ENCODE measurements at regions not wholly inside any gene's neighbourhood (a gene's known extent, or its start where the extent isn't known, plus 50 kb on each side); places are given as distances from the start of the nearest gene placed in this dataset.

GRCh38 chr4:20356565-20356964, 104.9 kb downstream of the SLIT2 start:
- Mint-ChIP-seq H3K4me1 (no peaks in the 10 kb centered on the region), H3K27ac (no peak overlapping the region)
- ATAC-seq (ENCODE audit: low read depth in 2 of 2), result no peak

GRCh38 chr4:20358110-20358509, 106.4 kb downstream of the SLIT2 start:
- Histone ChIP-seq H3K4me1 (ENCODE audit: control insufficient read depth, insufficient read depth, low read length, poor library complexity, severe bottlenecking) (no peaks in the 10 kb centered on the region), H3K9me3 (ENCODE audit: control insufficient read depth in 2 of 2, low read length in 2 of 2) (no peaks in the 10 kb centered on the region), H3K27ac (ENCODE audit: insufficient read depth, low read length, poor library complexity, severe bottlenecking) (no peak overlapping the region), H3K4me3 (ENCODE audit: low read depth, low read length) (no peak overlapping the region), H3K27me3 (ENCODE audit: control insufficient read depth, insufficient read depth, low read length) (no peaks in the 10 kb centered on the region), H3K36me3 (ENCODE audit: control insufficient read depth, insufficient read depth, low read length) (no peaks in the 10 kb centered on the region)
- ATAC-seq (ENCODE audit: low read depth in 2 of 2) (no peak), DNase-seq (no peak)
- Mint-ChIP-seq H3K27me3 (no peaks in the 10 kb centered on the region), H3K4me3 (no peak overlapping the region), H3K27ac (no peak overlapping the region), H3K36me3 (no peaks in the 10 kb centered on the region), H3K4me1 (no peaks in the 10 kb centered on the region), H3K9me3 (peaks cover 0 to 10% (median 2%) of the 10 kb centered on the region in 7 donors)

More at GRCh38 chr4:20356565-20356964, 104.9 kb downstream of the SLIT2 start:
- no peak for DNase-seq
- Histone ChIP-seq H3K27me3 (ENCODE audit: control insufficient read depth, insufficient read depth, low read length) (no peaks in the 10 kb centered on the region), H3K4me3 (ENCODE audit: low read depth, low read length) (no peak overlapping the region), H3K36me3 (ENCODE audit: control insufficient read depth, insufficient read depth, low read length) (no peaks in the 10 kb centered on the region), H3K27ac (ENCODE audit: insufficient read depth, low read length, poor library complexity, severe bottlenecking) (no peak overlapping the region), H3K4me1 (ENCODE audit: control insufficient read depth, insufficient read depth, low read length, poor library complexity, severe bottlenecking) (no peaks in the 10 kb centered on the region), H3K9me3 (ENCODE audit: control insufficient read depth in 2 of 2, low read length in 2 of 2) (no peaks in the 10 kb centered on the region)
- no peak overlapping the region for H3K4me3 Mint-ChIP-seq
- H3K27me3 Mint-ChIP-seq, result no peaks in the 10 kb centered on the region
- no peaks in the 10 kb centered on the region for H3K36me3 Mint-ChIP-seq
- peaks cover 0 to 14% (median 6%) of the 10 kb centered on the region in 7 donors for H3K9me3 Mint-ChIP-seq

GRCh38 chr4:20359692-20360091, 108.0 kb downstream of the SLIT2 start:
- Histone ChIP-seq H3K27me3 (ENCODE audit: control insufficient read depth, insufficient read depth, low read length) (no peaks in the 10 kb centered on the region), H3K27ac (ENCODE audit: insufficient read depth, low read length, poor library complexity, severe bottlenecking) (no peak overlapping the region), H3K4me1 (ENCODE audit: control insufficient read depth, insufficient read depth, low read length, poor library complexity, severe bottlenecking) (no peaks in the 10 kb centered on the region), H3K36me3 (ENCODE audit: control insufficient read depth, insufficient read depth, low read length) (no peaks in the 10 kb centered on the region), H3K4me3 (ENCODE audit: low read depth, low read length) (no peak overlapping the region), H3K9me3 (ENCODE audit: control insufficient read depth in 2 of 2, low read length in 2 of 2) (no peaks in the 10 kb centered on the region)
- H3K9me3 Mint-ChIP-seq, result peaks cover 0 to 10% (median 2%) of the 10 kb centered on the region in 7 donors
- no peak overlapping the region for H3K4me3 Mint-ChIP-seq
- DNase-seq (no peak), ATAC-seq (ENCODE audit: low read depth in 2 of 2) (no peak)
- H3K4me1 Mint-ChIP-seq, result no peaks in the 10 kb centered on the region
- no peak overlapping the region for H3K27ac Mint-ChIP-seq
- H3K27me3 Mint-ChIP-seq, result no peaks in the 10 kb centered on the region
- H3K36me3 Mint-ChIP-seq, result no peaks in the 10 kb centered on the region

- H3K4me3 Mint-ChIP-seq, result no peak overlapping the region
- no peak for DNase-seq
- H3K36me3 ChIP-seq (ENCODE audit: control insufficient read depth, insufficient read depth, low read length), result no peaks in the 10 kb centered on the region
- H3K9me3 Mint-ChIP-seq, result peaks cover 0 to 13% (median 4%) of the 10 kb centered on the region in 7 donors
- no peaks in the 10 kb centered on the region for H3K36me3 Mint-ChIP-seq
- no peak overlapping the region for H3K27ac Mint-ChIP-seq
- ATAC-seq (ENCODE audit: low read depth in 2 of 2), result no peak
- no peak overlapping the region for H3K4me3 ChIP-seq (ENCODE audit: low read depth, low read length)
- no peaks in the 10 kb centered on the region for H3K9me3 ChIP-seq (ENCODE audit: control insufficient read depth in 2 of 2, low read length in 2 of 2)
- H3K27me3 ChIP-seq (ENCODE audit: control insufficient read depth, insufficient read depth, low read length), result no peaks in the 10 kb centered on the region
- H3K4me1 ChIP-seq (ENCODE audit: control insufficient read depth, insufficient read depth, low read length, poor library complexity, severe bottlenecking), result no peaks in the 10 kb centered on the region
- H3K27me3 Mint-ChIP-seq, result no peaks in the 10 kb centered on the region
- no peaks in the 10 kb centered on the region for H3K4me1 Mint-ChIP-seq
- H3K27ac ChIP-seq (ENCODE audit: insufficient read depth, low read length, poor library complexity, severe bottlenecking), result no peak overlapping the region
These were observed 110.4 kb downstream of the SLIT2 start for GRCh38 chr4:20362148-20362547.

GRCh38 chr4:20364969-20365368, 113.3 kb downstream of the SLIT2 start:
- H3K36me3 ChIP-seq (ENCODE audit: control insufficient read depth, insufficient read depth, low read length), result no peaks in the 10 kb centered on the region
- DNase-seq (no peak), ATAC-seq (ENCODE audit: low read depth in 2 of 2) (no peak)
- no peak overlapping the region for H3K27ac ChIP-seq (ENCODE audit: insufficient read depth, low read length, poor library complexity, severe bottlenecking)
- Mint-ChIP-seq H3K4me3 (no peak overlapping the region), H3K27ac (no peak overlapping the region), H3K36me3 (no peaks in the 10 kb centered on the region), H3K4me1 (no peaks in the 10 kb centered on the region), H3K9me3 (peaks cover 0 to 6% (median 3%) of the 10 kb centered on the region in 7 donors), H3K27me3 (no peaks in the 10 kb centered on the region)
- no peaks in the 10 kb centered on the region for H3K4me1 ChIP-seq (ENCODE audit: control insufficient read depth, insufficient read depth, low read length, poor library complexity, severe bottlenecking)
- H3K9me3 ChIP-seq (ENCODE audit: control insufficient read depth in 2 of 2, low read length in 2 of 2), result no peaks in the 10 kb centered on the region
- H3K27me3 ChIP-seq (ENCODE audit: control insufficient read depth, insufficient read depth, low read length), result no peaks in the 10 kb centered on the region
- no peak overlapping the region for H3K4me3 ChIP-seq (ENCODE audit: low read depth, low read length)

GRCh38 chr4:20367446-20367845, 115.7 kb downstream of the SLIT2 start:
- Mint-ChIP-seq H3K27ac (no peak overlapping the region), H3K9me3 (peaks cover 0 to 9% (median 3%) of the 10 kb centered on the region in 7 donors)

GRCh38 chr4:20368926-20369325, 117.2 kb downstream of the SLIT2 start:
- no peak overlapping the region for H3K4me3 Mint-ChIP-seq
- H3K4me1 Mint-ChIP-seq, result no peaks in the 10 kb centered on the region
- H3K4me1 ChIP-seq (ENCODE audit: control insufficient read depth, insufficient read depth, low read length, poor library complexity, severe bottlenecking), result no peaks in the 10 kb centered on the region
- no peak for DNase-seq
- no peak overlapping the region for H3K4me3 ChIP-seq (ENCODE audit: low read depth, low read length)
- no peak for ATAC-seq (ENCODE audit: low read depth in 2 of 2)
- H3K36me3 Mint-ChIP-seq, result no peaks in the 10 kb centered on the region
- no peak overlapping the region for H3K27ac Mint-ChIP-seq
- peaks cover 0 to 11% (median 3%) of the 10 kb centered on the region in 7 donors for H3K9me3 Mint-ChIP-seq
- no peaks in the 10 kb centered on the region for H3K27me3 Mint-ChIP-seq
- H3K27ac ChIP-seq (ENCODE audit: insufficient read depth, low read length, poor library complexity, severe bottlenecking), result no peak overlapping the region
- no peaks in the 10 kb centered on the region for H3K27me3 ChIP-seq (ENCODE audit: control insufficient read depth, insufficient read depth, low read length)
- peaks cover 0 to 2% of the 10 kb centered on the region in 2 experiments for H3K9me3 ChIP-seq (ENCODE audit: control insufficient read depth in 2 of 2, low read length in 2 of 2)
- no peaks in the 10 kb centered on the region for H3K36me3 ChIP-seq (ENCODE audit: control insufficient read depth, insufficient read depth, low read length)

More at GRCh38 chr4:20367446-20367845, 115.7 kb downstream of the SLIT2 start:
- H3K36me3 Mint-ChIP-seq, result no peaks in the 10 kb centered on the region
- no peak overlapping the region for H3K4me3 Mint-ChIP-seq
- DNase-seq, result no peak
- no peaks in the 10 kb centered on the region for H3K27me3 ChIP-seq (ENCODE audit: control insufficient read depth, insufficient read depth, low read length)
- ATAC-seq (ENCODE audit: low read depth in 2 of 2), result no peak
- no peaks in the 10 kb centered on the region for H3K27me3 Mint-ChIP-seq
- H3K27ac ChIP-seq (ENCODE audit: insufficient read depth, low read length, poor library complexity, severe bottlenecking), result no peak overlapping the region
- H3K4me3 ChIP-seq (ENCODE audit: low read depth, low read length), result no peak overlapping the region
- H3K9me3 ChIP-seq (ENCODE audit: control insufficient read depth in 2 of 2, low read length in 2 of 2), result peaks cover 0 to 2% of the 10 kb centered on the region in 2 experiments
- no peaks in the 10 kb centered on the region for H3K4me1 ChIP-seq (ENCODE audit: control insufficient read depth, insufficient read depth, low read length, poor library complexity, severe bottlenecking)
- no peaks in the 10 kb centered on the region for H3K4me1 Mint-ChIP-seq
- H3K36me3 ChIP-seq (ENCODE audit: control insufficient read depth, insufficient read depth, low read length), result no peaks in the 10 kb centered on the region

GRCh38 chr4:20370274-20370673, 118.6 kb downstream of the SLIT2 start:
- Histone ChIP-seq H3K4me1 (ENCODE audit: control insufficient read depth, insufficient read depth, low read length, poor library complexity, severe bottlenecking) (no peaks in the 10 kb centered on the region), H3K9me3 (ENCODE audit: control insufficient read depth in 2 of 2, low read length in 2 of 2) (peaks cover 0 to 2% of the 10 kb centered on the region in 2 experiments), H3K36me3 (ENCODE audit: control insufficient read depth, insufficient read depth, low read length) (no peaks in the 10 kb centered on the region), H3K27me3 (ENCODE audit: control insufficient read depth, insufficient read depth, low read length) (no peaks in the 10 kb centered on the region), H3K4me3 (ENCODE audit: low read depth, low read length) (no peak overlapping the region), H3K27ac (ENCODE audit: insufficient read depth, low read length, poor library complexity, severe bottlenecking) (no peak overlapping the region)
- Mint-ChIP-seq H3K27me3 (no peaks in the 10 kb centered on the region), H3K36me3 (no peaks in the 10 kb centered on the region), H3K27ac (no peak overlapping the region), H3K4me3 (no peak overlapping the region), H3K9me3 (peaks cover 0 to 11% (median 3%) of the 10 kb centered on the region in 7 donors), H3K4me1 (no peaks in the 10 kb centered on the region)
- DNase-seq, result no peak
- ATAC-seq (ENCODE audit: low read depth in 2 of 2), result no peak
